Endodermal cell (in vitro differentiated cells): ENCODE measurements at regions not wholly inside any gene's neighbourhood (a gene's known extent, or its start where the extent isn't known, plus 50 kb on each side); places are given as distances from the start of the nearest gene placed in this dataset.

Source experiments
- DNase-seq: peaks from one replicate; pipeline ENCODE4 v3.0.0-alpha.2; 2017
- H3K27ac ChIP-seq: 2 replicates; pipeline ENCODE4 v1.5.1; 2013; ENCODE audit warnings: mild to moderate bottlenecking, low read depth, low read length, moderate library complexity
- H3K27me3 ChIP-seq: 2 replicates; pipeline ENCODE4 v1.6.1; 2013; ENCODE audit warnings: mild to moderate bottlenecking, low read length, moderate library complexity; ENCODE audit not compliant: insufficient read depth, control insufficient read depth, poor library complexity, severe bottlenecking
- H3K36me3 ChIP-seq: 2 replicates; pipeline ENCODE4 v1.7.0; 2013; ENCODE audit warnings: mild to moderate bottlenecking, low read length, moderate library complexity; ENCODE audit not compliant: control insufficient read depth, insufficient read depth
- H3K4me1 ChIP-seq: one replicate; pipeline ENCODE4 v1.7.0; 2013; ENCODE audit warnings: low read length; ENCODE audit not compliant: control insufficient read depth, insufficient read depth
- H3K4me3 ChIP-seq: 2 replicates; pipeline ENCODE4 v1.5.1; 2013; ENCODE audit warnings: mild to moderate bottlenecking, low read length, moderate library complexity
- H3K9ac ChIP-seq: 2 replicates; pipeline ENCODE4 v1.6.1; 2013; ENCODE audit warnings: mild to moderate bottlenecking, low read length, moderate library complexity; ENCODE audit not compliant: poor library complexity, severe bottlenecking; ENCODE audit errors: extremely low read depth
- H3K9me3 ChIP-seq: 2 replicates; pipeline ENCODE4 v1.6.1; 2013; ENCODE audit warnings: mild to moderate bottlenecking, low read length, moderate library complexity; ENCODE audit not compliant: control insufficient read depth
- H3K27ac Mint-ChIP-seq: 2 replicates; pipeline ENCODE4 v1.8.0; 2020; ENCODE audit warnings: mixed read lengths
- H3K27me3 Mint-ChIP-seq: 2 replicates; pipeline ENCODE4 v1.8.0; 2021; ENCODE audit warnings: mild to moderate bottlenecking, mixed read lengths; ENCODE audit not compliant: insufficient read depth
- H3K36me3 Mint-ChIP-seq: 2 replicates; pipeline ENCODE4 v1.8.0; 2020; ENCODE audit warnings: low read depth, mixed read lengths
- H3K4me1 Mint-ChIP-seq: 2 replicates; pipeline ENCODE4 v1.8.0; 2020; ENCODE audit warnings: mixed read lengths
- H3K4me3 Mint-ChIP-seq: 2 replicates; pipeline ENCODE4 v1.8.0; 2020; ENCODE audit warnings: mild to moderate bottlenecking, moderate library complexity, mixed read lengths
- H3K9me3 Mint-ChIP-seq: 2 replicates; pipeline ENCODE4 v1.8.0; 2020; ENCODE audit warnings: mild to moderate bottlenecking, mixed read lengths
- CTCF ChIP-seq: fragments of 200-600 bp; sonication (generic); conservative IDR thresholded peaks from 2 replicates; pipeline ENCODE4 v1.5.0; 2021; ENCODE audit warnings: antibody characterized with exemption, mild to moderate bottlenecking
- WGBS, 2 experiments: methylation state at CpG; one replicate each; pipeline versions ENCODE4 v1.1.5 to v1.1.7; 2013; ENCODE audit warnings: missing lambda C conversion rate in 2 of 2, mixed read lengths in 1 of 2; ENCODE audit not compliant: insufficient coverage in 1 of 2, insufficient read length in 1 of 2; 5-methylcytosine and 5-hydroxymethylcytosine counted together

GRCh38 chr14:35211067-35211466, 81.1 kb upstream of the PSMA6 start:
- Mint-ChIP-seq H3K36me3 (peaks cover 2% of the 10 kb centered on the region), H3K4me1 (peaks cover 8% of the 10 kb centered on the region), H3K4me3 (no peak overlapping the region), H3K27ac (no peak overlapping the region), H3K9me3 (no peaks in the 10 kb centered on the region), H3K27me3 (no peaks in the 10 kb centered on the region)
- no peaks in the 10 kb centered on the region for H3K4me1 ChIP-seq
- H3K27ac ChIP-seq = no peak overlapping the region
- no peaks in the 10 kb centered on the region for H3K9me3 ChIP-seq
- H3K36me3 ChIP-seq = peaks cover 4% of the 10 kb centered on the region
- TF ChIP-seq CTCF = no peak
- 95% methylated on average over 2 of the region's 2 CpGs; no CpG with 5 or more reads in 1 of the 2 experiments for WGBS, 2 experiments
- H3K4me3 ChIP-seq = no peak overlapping the region
- DNase-seq = no peak
- H3K9ac ChIP-seq = no peak overlapping the region
- no peaks in the 10 kb centered on the region for H3K27me3 ChIP-seq

- H3K9me3 ChIP-seq = no peaks in the 10 kb centered on the region
- no peak overlapping the region for H3K9ac ChIP-seq
- peaks cover 4% of the 10 kb centered on the region for H3K4me1 Mint-ChIP-seq
- no peaks in the 10 kb centered on the region for H3K27me3 ChIP-seq
- no peak for DNase-seq
- no peak overlapping the region for H3K4me3 Mint-ChIP-seq
- WGBS, 2 experiments = 86 to 89% methylated on average over 3 of the region's 3 CpGs
- no peaks in the 10 kb centered on the region for H3K4me1 ChIP-seq
- H3K27ac ChIP-seq = no peak overlapping the region
- peaks cover 4% of the 10 kb centered on the region for H3K36me3 ChIP-seq
- no peaks in the 10 kb centered on the region for H3K27me3 Mint-ChIP-seq
- H3K4me3 ChIP-seq = no peak overlapping the region
- no peak for TF ChIP-seq CTCF
- H3K9me3 Mint-ChIP-seq = no peaks in the 10 kb centered on the region
- peaks cover 2% of the 10 kb centered on the region for H3K36me3 Mint-ChIP-seq
- no peak overlapping the region for H3K27ac Mint-ChIP-seq
Measured at GRCh38 chr14:35212471-35213142, 79.6 kb upstream of the PSMA6 start.

- H3K27me3 ChIP-seq = no peaks in the 10 kb centered on the region
- H3K36me3 Mint-ChIP-seq = peaks cover 2% of the 10 kb centered on the region
- H3K9me3 Mint-ChIP-seq = no peaks in the 10 kb centered on the region
- H3K4me3 ChIP-seq = no peak overlapping the region
- WGBS, 2 experiments = 93 to 97% methylated on average over 3 to 4 of the region's 6 CpGs
- H3K9ac ChIP-seq = no peak overlapping the region
- H3K27ac Mint-ChIP-seq = no peak overlapping the region
- no peak for TF ChIP-seq CTCF
- H3K36me3 ChIP-seq = peaks cover 4% of the 10 kb centered on the region
- no peaks in the 10 kb centered on the region for H3K27me3 Mint-ChIP-seq
- H3K27ac ChIP-seq = no peak overlapping the region
- H3K4me1 Mint-ChIP-seq = peaks cover 4% of the 10 kb centered on the region
- no peaks in the 10 kb centered on the region for H3K9me3 ChIP-seq
- no peak for DNase-seq
- no peak overlapping the region for H3K4me3 Mint-ChIP-seq
- H3K4me1 ChIP-seq = no peaks in the 10 kb centered on the region
Measured at GRCh38 chr14:35213143-35213788, 78.9 kb upstream of the PSMA6 start.
